DND-41 (cell line): ENCODE measurements at regions not wholly inside any gene's neighbourhood (a gene's known extent, or its start where the extent isn't known, plus 50 kb on each side); places are given as distances from the start of the nearest gene placed in this dataset.

Source experiments
- EZH2 ChIP-seq: IDR thresholded peaks from 3 replicates; pipeline ENCODE4 v1.6.1; 2012; ENCODE audit warnings: borderline replicate concordance, low read depth, mild to moderate bottlenecking, moderate library complexity, low read length, inconsistent platforms; ENCODE audit not compliant: severe bottlenecking
- TF ChIP-seq, protein P1 (sequence below): IDR thresholded peaks from 2 replicates; pipeline ENCODE4 v1.5.1; 2012; ENCODE audit warnings: borderline replicate concordance, low read length, moderate library complexity, mild to moderate bottlenecking; ENCODE audit not compliant: poor library complexity, severe bottlenecking; ENCODE audit errors: extremely low read depth

DNA sequence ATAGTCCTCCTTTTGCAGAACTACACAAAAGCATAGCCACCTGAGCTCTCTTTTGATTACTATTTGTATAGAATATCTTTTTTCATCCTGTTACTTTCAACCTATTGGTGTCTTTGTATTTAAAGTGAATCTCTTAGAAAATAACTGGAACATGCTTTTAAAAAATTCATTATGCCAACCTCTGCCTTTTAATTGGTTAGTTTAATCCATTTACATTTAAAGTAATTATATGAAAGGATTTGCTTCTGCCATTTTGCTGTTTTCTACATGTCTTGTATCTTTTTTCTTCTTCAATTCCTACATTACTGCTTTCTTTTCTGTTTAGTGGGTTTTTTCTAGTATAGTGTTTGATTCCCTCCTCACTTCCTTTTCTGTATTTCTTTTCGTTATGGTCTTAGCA is 407.5 kb upstream of the ZEB2 start:
- TF ChIP-seq, protein P1, sequence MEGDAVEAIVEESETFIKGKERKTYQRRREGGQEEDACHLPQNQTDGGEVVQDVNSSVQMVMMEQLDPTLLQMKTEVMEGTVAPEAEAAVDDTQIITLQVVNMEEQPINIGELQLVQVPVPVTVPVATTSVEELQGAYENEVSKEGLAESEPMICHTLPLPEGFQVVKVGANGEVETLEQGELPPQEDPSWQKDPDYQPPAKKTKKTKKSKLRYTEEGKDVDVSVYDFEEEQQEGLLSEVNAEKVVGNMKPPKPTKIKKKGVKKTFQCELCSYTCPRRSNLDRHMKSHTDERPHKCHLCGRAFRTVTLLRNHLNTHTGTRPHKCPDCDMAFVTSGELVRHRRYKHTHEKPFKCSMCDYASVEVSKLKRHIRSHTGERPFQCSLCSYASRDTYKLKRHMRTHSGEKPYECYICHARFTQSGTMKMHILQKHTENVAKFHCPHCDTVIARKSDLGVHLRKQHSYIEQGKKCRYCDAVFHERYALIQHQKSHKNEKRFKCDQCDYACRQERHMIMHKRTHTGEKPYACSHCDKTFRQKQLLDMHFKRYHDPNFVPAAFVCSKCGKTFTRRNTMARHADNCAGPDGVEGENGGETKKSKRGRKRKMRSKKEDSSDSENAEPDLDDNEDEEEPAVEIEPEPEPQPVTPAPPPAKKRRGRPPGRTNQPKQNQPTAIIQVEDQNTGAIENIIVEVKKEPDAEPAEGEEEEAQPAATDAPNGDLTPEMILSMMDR: no peak
- no peak for TF ChIP-seq EZH2
